CD4-positive, alpha-beta T cell (primary cell): ENCODE measurements at regions not wholly inside any gene's neighbourhood (a gene's known extent, or its start where the extent isn't known, plus 50 kb on each side); places are given as distances from the start of the nearest gene placed in this dataset. TPM values are rescaled to one million over a fixed set of nuclear protein-coding genes. Genes with fewer than 3 reads are reported as not detected.

Experiments used
- ATAC-seq: fragments of 200-7000 bp; cut with Tn5 transposase; one replicate; pipeline ENCODE4 v1.10.0; 2022; ENCODE audit warnings: mild to moderate bottlenecking; ENCODE audit not compliant: poor library complexity
- CTCF ChIA-PET: fragments of 350-600 bp; sonication (Branson Sonifier 250); formaldehyde crosslinking; loops from one replicate; lab custom pipeline; 2021; ENCODE audit warnings: antibody characterized with exemption, inconsistent platforms; lab: Charles Lee
- POLR2A ChIA-PET: fragments of 350-600 bp; sonication (Branson Sonifier 250); formaldehyde crosslinking; loops from one replicate; lab custom pipeline; 2021; ENCODE audit warnings: antibody characterized with exemption, inconsistent platforms; lab: Charles Lee
- DNase-seq, 14 experiments: peaks; one replicate each; pipeline ENCODE4 v3.0.0-alpha.2; 2013 to 2020; ENCODE audit warnings: mixed read lengths in 2 of 14
- H3K27ac ChIP-seq, 2 donors: one replicate each; pipeline versions ENCODE4 v1.5.1 to v1.7.0; 2013; ENCODE audit warnings: low read length in 2 of 2, low read depth in 1 of 2, mild to moderate bottlenecking in 1 of 2
- H3K27me3 ChIP-seq, 2 experiments: 1 replicate in 1 of 2; 2 replicates in 1 of 2; pipeline versions ENCODE4 v1.6.1 to v1.7.0; 2013; ENCODE audit warnings: low read length in 2 of 2, control low read depth in 1 of 2, mild to moderate bottlenecking in 1 of 2, moderate library complexity in 1 of 2; ENCODE audit not compliant: insufficient read depth in 2 of 2, control insufficient read depth in 1 of 2
- H3K36me3 ChIP-seq: one replicate; pipeline ENCODE4 v1.6.1; 2013; ENCODE audit warnings: low read length, control low read depth; ENCODE audit not compliant: insufficient read depth
- H3K4me1 ChIP-seq: one replicate; pipeline ENCODE4 v1.6.1; 2013; ENCODE audit warnings: low read length, control low read depth; ENCODE audit not compliant: insufficient read depth
- H3K4me3 ChIP-seq: one replicate; pipeline ENCODE4 v1.5.1; 2013; ENCODE audit warnings: mild to moderate bottlenecking, low read length, moderate library complexity
- H3K9me3 ChIP-seq, 2 experiments: 1 replicate in 1 of 2; 2 replicates in 1 of 2; pipeline versions ENCODE4 v1.6.1 to v1.7.0; 2013; ENCODE audit warnings: low read length in 2 of 2, mild to moderate bottlenecking in 2 of 2, control low read depth in 1 of 2, moderate library complexity in 1 of 2; ENCODE audit not compliant: control insufficient read depth in 1 of 2, insufficient read depth in 1 of 2
- H3K27ac Mint-ChIP-seq: one replicate; pipeline ENCODE4 v1.8.0; 2020; ENCODE audit warnings: mixed read lengths
- H3K27me3 Mint-ChIP-seq: one replicate; pipeline ENCODE4 v1.8.0; 2021; ENCODE audit warnings: mixed read lengths
- H3K36me3 Mint-ChIP-seq: one replicate; pipeline ENCODE4 v1.8.0; 2021; ENCODE audit warnings: low read depth, mixed read lengths
- H3K4me1 Mint-ChIP-seq: one replicate; pipeline ENCODE4 v1.8.0; 2021; ENCODE audit warnings: low read depth, mixed read lengths
- H3K4me3 Mint-ChIP-seq: one replicate; pipeline ENCODE4 v1.8.0; 2020; ENCODE audit warnings: mild to moderate bottlenecking, mixed read lengths
- H3K9me3 Mint-ChIP-seq: one replicate; pipeline ENCODE4 v1.8.0; 2020; ENCODE audit warnings: mixed read lengths
- intact Hi-C, 2 experiments: fragments of 100-400 bp; cut with DNase I in 1 of 2; cut with micrococcal nuclease in 1 of 2; formaldehyde crosslinking; loops; one replicate each; pipeline versions ENCODE4 v1.15.1 to v1.9.0; 2023 to 2025; cut with DNase I, micrococcal nuclease
- microRNA-seq: library from miRNA; unstranded; fragments of <30 nt; microRNA quantifications from one replicate; pipeline ENCODE4 v1.2.0, GENCODE V29; 2021; ENCODE audit warnings: borderline microRNAs expressed, borderline replicate concordance
- TF ChIP-seq, protein P1 (sequence below): fragments of 200-600 bp; IDR thresholded peaks from one replicate; pipeline ENCODE4 v1.8.0; 2022; ENCODE audit warnings: antibody characterized with exemption, mild to moderate bottlenecking

DNA sequence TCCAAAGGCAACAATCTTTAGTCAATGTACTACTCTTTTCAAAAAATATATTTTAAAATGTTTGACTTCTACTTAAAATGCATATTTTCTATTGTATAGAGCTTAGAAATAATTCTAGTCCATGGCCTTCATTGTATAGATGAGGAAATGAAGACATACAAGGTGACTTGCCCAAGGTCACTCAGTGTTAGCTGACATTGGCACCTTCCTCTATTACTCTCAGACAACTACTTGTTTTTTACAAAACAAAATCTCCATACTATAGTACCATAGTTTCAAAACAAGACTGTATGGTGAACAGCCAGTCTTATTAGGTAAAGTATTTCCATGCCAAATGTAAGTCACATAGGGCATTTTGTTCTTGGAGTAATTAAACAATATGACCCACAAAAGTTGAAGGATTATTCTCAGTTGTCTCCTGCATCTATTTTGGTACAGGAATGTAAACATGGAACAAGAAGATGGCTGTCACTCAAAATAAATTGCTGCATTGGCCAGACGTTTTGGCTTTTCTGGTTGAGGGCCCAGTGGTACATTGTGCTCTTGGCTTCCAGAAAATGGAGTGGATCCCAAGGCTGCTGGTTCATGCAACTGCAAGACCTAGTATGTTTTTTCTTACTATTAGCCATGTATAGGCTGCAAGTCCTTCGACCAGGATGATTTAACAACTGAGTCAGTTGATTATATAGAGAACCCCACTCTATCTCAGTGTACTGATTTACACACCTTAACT, 54.3 kb upstream of the NOX3 start:
- no peak for ATAC-seq
- TF ChIP-seq, protein P1, sequence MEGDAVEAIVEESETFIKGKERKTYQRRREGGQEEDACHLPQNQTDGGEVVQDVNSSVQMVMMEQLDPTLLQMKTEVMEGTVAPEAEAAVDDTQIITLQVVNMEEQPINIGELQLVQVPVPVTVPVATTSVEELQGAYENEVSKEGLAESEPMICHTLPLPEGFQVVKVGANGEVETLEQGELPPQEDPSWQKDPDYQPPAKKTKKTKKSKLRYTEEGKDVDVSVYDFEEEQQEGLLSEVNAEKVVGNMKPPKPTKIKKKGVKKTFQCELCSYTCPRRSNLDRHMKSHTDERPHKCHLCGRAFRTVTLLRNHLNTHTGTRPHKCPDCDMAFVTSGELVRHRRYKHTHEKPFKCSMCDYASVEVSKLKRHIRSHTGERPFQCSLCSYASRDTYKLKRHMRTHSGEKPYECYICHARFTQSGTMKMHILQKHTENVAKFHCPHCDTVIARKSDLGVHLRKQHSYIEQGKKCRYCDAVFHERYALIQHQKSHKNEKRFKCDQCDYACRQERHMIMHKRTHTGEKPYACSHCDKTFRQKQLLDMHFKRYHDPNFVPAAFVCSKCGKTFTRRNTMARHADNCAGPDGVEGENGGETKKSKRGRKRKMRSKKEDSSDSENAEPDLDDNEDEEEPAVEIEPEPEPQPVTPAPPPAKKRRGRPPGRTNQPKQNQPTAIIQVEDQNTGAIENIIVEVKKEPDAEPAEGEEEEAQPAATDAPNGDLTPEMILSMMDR: no peak
- H3K27me3 ChIP-seq: no peaks in the 10 kb centered on the region
- no peaks in the 10 kb centered on the region for H3K9me3 Mint-ChIP-seq
- ChIA-PET POLR2A (no interaction called here), CTCF (no interaction called here)
- intact Hi-C loops: no loop called here
- H3K27ac Mint-ChIP-seq: no peak overlapping the region
- no peaks in the 10 kb centered on the region for H3K36me3 Mint-ChIP-seq
- no peak for DNase-seq
- no peak overlapping the region for H3K27ac ChIP-seq
- H3K4me3 ChIP-seq: no peak overlapping the region
- no peaks in the 10 kb centered on the region for H3K36me3 ChIP-seq
- no peaks in the 10 kb centered on the region for H3K27me3 Mint-ChIP-seq
- no peak overlapping the region for H3K4me3 Mint-ChIP-seq
- no peaks in the 10 kb centered on the region for H3K4me1 Mint-ChIP-seq
- H3K4me1 ChIP-seq: no peaks in the 10 kb centered on the region
- no peaks in the 10 kb centered on the region for H3K9me3 ChIP-seq

DNA sequence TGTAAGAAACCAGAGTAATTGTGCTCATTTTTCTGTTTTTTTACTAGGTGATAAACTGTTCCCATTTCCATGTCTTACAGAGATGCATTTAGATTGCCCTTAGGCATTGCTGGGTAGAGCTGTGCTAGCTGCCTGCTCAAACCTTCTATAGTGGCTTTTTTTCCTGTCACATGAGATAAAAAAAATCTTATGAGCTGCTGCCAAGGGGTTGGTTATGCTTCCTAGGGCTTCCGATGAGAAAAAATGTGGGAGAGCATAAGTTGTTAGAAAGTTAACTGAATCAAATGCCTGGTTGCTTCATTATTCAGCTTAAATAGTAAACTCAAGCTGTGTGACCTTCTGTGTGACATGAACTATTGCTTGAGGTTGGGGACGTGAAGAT, 50.0 kb upstream of the NOX3 start:
- CTCF ChIA-PET: no interaction called here

More for the DNA sequence above, 50.0 kb upstream of the NOX3 start:
- no peak overlapping the region for H3K4me3 ChIP-seq
- Mint-ChIP-seq H3K27ac (no peak overlapping the region), H3K9me3 (no peaks in the 10 kb centered on the region), H3K36me3 (no peaks in the 10 kb centered on the region), H3K27me3 (no peaks in the 10 kb centered on the region), H3K4me3 (no peak overlapping the region), H3K4me1 (no peaks in the 10 kb centered on the region)
- POLR2A ChIA-PET: no interaction called here
- H3K27ac ChIP-seq: no peak overlapping the region
- H3K4me1 ChIP-seq: no peaks in the 10 kb centered on the region
- ATAC-seq (no peak), DNase-seq (no peak)
- TF ChIP-seq, protein P1: no peak
- no peaks in the 10 kb centered on the region for H3K36me3 ChIP-seq
- peaks cover 0 to 4% of the 10 kb centered on the region in 2 experiments for H3K9me3 ChIP-seq
- intact Hi-C loops: no loop called here
- no peaks in the 10 kb centered on the region for H3K27me3 ChIP-seq

Small RNA genes in the stretch of these regions (microRNA-seq; reads per million reads assigned to microRNA genes)
- gene MIR1202: not detected
